T-helper 2 cell treated with Interferon-gamma antibody and Interleukin-4, amounts not matched to agents 5 μg/mL and 100 μg/mL, for 36 hours (primary cell): ENCODE measurements at regions not wholly inside any gene's neighbourhood (a gene's known extent, or its start where the extent isn't known, plus 50 kb on each side); places are given as distances from the start of the nearest gene placed in this dataset.

ENCODE experiments used
- DNase-seq: peaks from one replicate; pipeline ENCODE4 v3.0.0; 2021; ENCODE audit warnings: low spot score
- H3K27ac Mint-ChIP-seq: one replicate; pipeline ENCODE4 v1.8.0; 2021; ENCODE audit warnings: mild to moderate bottlenecking, mixed read lengths
- H3K27me3 Mint-ChIP-seq: one replicate; pipeline ENCODE4 v1.8.0; 2021; ENCODE audit warnings: low read depth, mixed read lengths
- H3K36me3 Mint-ChIP-seq: one replicate; pipeline ENCODE4 v1.8.0; 2021; ENCODE audit warnings: low read depth, mixed read lengths
- H3K4me1 Mint-ChIP-seq: one replicate; pipeline ENCODE4 v1.8.0; 2021; ENCODE audit warnings: low read depth, mixed read lengths
- H3K4me3 Mint-ChIP-seq: one replicate; pipeline ENCODE4 v1.8.0; 2022; ENCODE audit warnings: mild to moderate bottlenecking, moderate library complexity, mixed read lengths
- H3K9me3 Mint-ChIP-seq: one replicate; pipeline ENCODE4 v1.8.0; 2021; ENCODE audit warnings: mixed read lengths

- Mint-ChIP-seq H3K36me3 (no peaks in the 10 kb centered on the region), H3K27ac (no peak overlapping the region), H3K4me1 (no peaks in the 10 kb centered on the region), H3K9me3 (peaks cover 13% of the 10 kb centered on the region), H3K4me3 (no peak overlapping the region), H3K27me3 (no peaks in the 10 kb centered on the region)
- no peak for DNase-seq
These were observed 172.8 kb downstream of the KCNA4 start for GRCh38 chr11:29844031-29844430.

- Mint-ChIP-seq H3K4me3 (no peak overlapping the region), H3K9me3 (peaks cover 13% of the 10 kb centered on the region), H3K4me1 (no peaks in the 10 kb centered on the region), H3K36me3 (no peaks in the 10 kb centered on the region), H3K27ac (no peak overlapping the region), H3K27me3 (no peaks in the 10 kb centered on the region)
- no peak for DNase-seq
These were observed 174.8 kb downstream of the KCNA4 start for GRCh38 chr11:29842061-29842460.

- no peaks in the 10 kb centered on the region for H3K4me1 Mint-ChIP-seq
- no peak overlapping the region for H3K4me3 Mint-ChIP-seq
- H3K27me3 Mint-ChIP-seq, result no peaks in the 10 kb centered on the region
- no peak overlapping the region for H3K27ac Mint-ChIP-seq
- H3K36me3 Mint-ChIP-seq, result no peaks in the 10 kb centered on the region
- peaks cover 28% of the 10 kb centered on the region for H3K9me3 Mint-ChIP-seq
- DNase-seq, result no peak
These were observed 190.0 kb downstream of the KCNA4 start for GRCh38 chr11:29826878-29827277.

GRCh38 chr11:29816359-29816758 is 200.5 kb downstream of the KCNA4 start:
- no peaks in the 10 kb centered on the region for H3K27me3 Mint-ChIP-seq
- DNase-seq, result no peak
- H3K36me3 Mint-ChIP-seq, result no peaks in the 10 kb centered on the region
- no peak overlapping the region for H3K27ac Mint-ChIP-seq
- no peaks in the 10 kb centered on the region for H3K4me1 Mint-ChIP-seq
- peaks cover 34% of the 10 kb centered on the region for H3K9me3 Mint-ChIP-seq
- no peak overlapping the region for H3K4me3 Mint-ChIP-seq

- Mint-ChIP-seq H3K4me3 (no peak overlapping the region), H3K27ac (no peak overlapping the region)
These were observed 207.7 kb downstream of the KCNA4 start for GRCh38 chr11:29809121-29809520.

GRCh38 chr11:29802522-29802921 is 214.3 kb downstream of the KCNA4 start:
- H3K36me3 Mint-ChIP-seq, result no peaks in the 10 kb centered on the region
- H3K4me3 Mint-ChIP-seq, result no peak overlapping the region
- DNase-seq, result no peak
- H3K27me3 Mint-ChIP-seq, result no peaks in the 10 kb centered on the region
- no peak overlapping the region for H3K27ac Mint-ChIP-seq
- peaks cover 18% of the 10 kb centered on the region for H3K9me3 Mint-ChIP-seq
- no peaks in the 10 kb centered on the region for H3K4me1 Mint-ChIP-seq

More at GRCh38 chr11:29809121-29809520, 207.7 kb downstream of the KCNA4 start:
- Mint-ChIP-seq H3K36me3 (no peaks in the 10 kb centered on the region), H3K27me3 (no peaks in the 10 kb centered on the region), H3K9me3 (peaks cover 10% of the 10 kb centered on the region), H3K4me1 (no peaks in the 10 kb centered on the region)
- DNase-seq, result no peak

- no peaks in the 10 kb centered on the region for H3K27me3 Mint-ChIP-seq
- peaks cover 22% of the 10 kb centered on the region for H3K9me3 Mint-ChIP-seq
- H3K4me1 Mint-ChIP-seq, result no peaks in the 10 kb centered on the region
- H3K4me3 Mint-ChIP-seq, result no peak overlapping the region
- H3K27ac Mint-ChIP-seq, result no peak overlapping the region
- DNase-seq, result no peak
- no peaks in the 10 kb centered on the region for H3K36me3 Mint-ChIP-seq
These were observed 215.3 kb downstream of the KCNA4 start for GRCh38 chr11:29801561-29801960.

- Mint-ChIP-seq H3K9me3 (peaks cover 21% of the 10 kb centered on the region), H3K27me3 (no peaks in the 10 kb centered on the region), H3K27ac (no peak overlapping the region), H3K4me3 (no peak overlapping the region), H3K4me1 (no peaks in the 10 kb centered on the region), H3K36me3 (no peaks in the 10 kb centered on the region)
- DNase-seq, result no peak
These were observed 230.7 kb downstream of the KCNA4 start for GRCh38 chr11:29786092-29786491.

GRCh38 chr11:29783506-29783905 is 233.3 kb downstream of the KCNA4 start:
- H3K36me3 Mint-ChIP-seq, result no peaks in the 10 kb centered on the region
- no peak overlapping the region for H3K27ac Mint-ChIP-seq
- no peak overlapping the region for H3K4me3 Mint-ChIP-seq
- no peaks in the 10 kb centered on the region for H3K4me1 Mint-ChIP-seq
- H3K27me3 Mint-ChIP-seq, result no peaks in the 10 kb centered on the region
- peaks cover 24% of the 10 kb centered on the region for H3K9me3 Mint-ChIP-seq
- no peak for DNase-seq

GRCh38 chr11:29782447-29782846 is 234.4 kb downstream of the KCNA4 start:
- no peak for DNase-seq
- Mint-ChIP-seq H3K9me3 (peaks cover 27% of the 10 kb centered on the region), H3K27ac (no peak overlapping the region), H3K27me3 (no peaks in the 10 kb centered on the region), H3K4me3 (no peak overlapping the region), H3K4me1 (no peaks in the 10 kb centered on the region), H3K36me3 (no peaks in the 10 kb centered on the region)

GRCh38 chr11:29781268-29781667 is 235.6 kb downstream of the KCNA4 start:
- H3K9me3 Mint-ChIP-seq, result peaks cover 34% of the 10 kb centered on the region
- no peak overlapping the region for H3K4me3 Mint-ChIP-seq
- H3K27ac Mint-ChIP-seq, result no peak overlapping the region
- no peaks in the 10 kb centered on the region for H3K36me3 Mint-ChIP-seq
- no peaks in the 10 kb centered on the region for H3K27me3 Mint-ChIP-seq
- no peak for DNase-seq
- H3K4me1 Mint-ChIP-seq, result no peaks in the 10 kb centered on the region

- Mint-ChIP-seq H3K36me3 (no peaks in the 10 kb centered on the region), H3K4me1 (no peaks in the 10 kb centered on the region), H3K27ac (no peak overlapping the region), H3K9me3 (peaks cover 32% of the 10 kb centered on the region), H3K27me3 (no peaks in the 10 kb centered on the region), H3K4me3 (no peak overlapping the region)
- DNase-seq, result no peak
These were observed 236.1 kb downstream of the KCNA4 start for GRCh38 chr11:29780756-29781155.

- Mint-ChIP-seq H3K36me3 (no peaks in the 10 kb centered on the region), H3K4me3 (no peak overlapping the region), H3K27me3 (no peaks in the 10 kb centered on the region), H3K27ac (no peak overlapping the region), H3K9me3 (peaks cover 48% of the 10 kb centered on the region), H3K4me1 (no peaks in the 10 kb centered on the region)
- DNase-seq, result no peak
These were observed 243.1 kb downstream of the KCNA4 start for GRCh38 chr11:29773656-29774264.

GRCh38 chr11:29756871-29757270 is 260.0 kb downstream of the KCNA4 start:
- no peak for DNase-seq
- Mint-ChIP-seq H3K4me3 (no peak overlapping the region), H3K36me3 (no peaks in the 10 kb centered on the region)

GRCh38 chr11:29755474-29755873 is 261.4 kb downstream of the KCNA4 start:
- H3K27me3 Mint-ChIP-seq, result no peaks in the 10 kb centered on the region
- no peaks in the 10 kb centered on the region for H3K4me1 Mint-ChIP-seq
- peaks cover 36% of the 10 kb centered on the region for H3K9me3 Mint-ChIP-seq
- DNase-seq, result no peak
- no peak overlapping the region for H3K4me3 Mint-ChIP-seq
- H3K36me3 Mint-ChIP-seq, result no peaks in the 10 kb centered on the region
- no peak overlapping the region for H3K27ac Mint-ChIP-seq

More at GRCh38 chr11:29756871-29757270, 260.0 kb downstream of the KCNA4 start:
- H3K4me1 Mint-ChIP-seq, result no peaks in the 10 kb centered on the region
- H3K9me3 Mint-ChIP-seq, result peaks cover 41% of the 10 kb centered on the region
- no peak overlapping the region for H3K27ac Mint-ChIP-seq
- no peaks in the 10 kb centered on the region for H3K27me3 Mint-ChIP-seq
